22Rv1 (cell line): ENCODE measurements at regions not wholly inside any gene's neighbourhood (a gene's known extent, or its start where the extent isn't known, plus 50 kb on each side); places are given as distances from the start of the nearest gene placed in this dataset.

Source experiments
- CTCF ChIP-seq: fragments of 450-650 bp; IDR thresholded peaks from 2 replicates; pipeline ENCODE4 v1.5.1; 2017; ENCODE audit warnings: mild to moderate bottlenecking
- ZFX ChIP-seq: fragments of 450-650 bp; IDR thresholded peaks from 2 replicates; pipeline ENCODE4 v1.6.1; 2017; ENCODE audit warnings: antibody characterized with exemption, borderline replicate concordance

GRCh38 chr12:24494401-24494800 is 454.5 kb downstream of the BCAT1 start:
- no peak for TF ChIP-seq CTCF
- no peak for TF ChIP-seq ZFX
